GM12878 (cell line): ENCODE measurements at regions not wholly inside any gene's neighbourhood (a gene's known extent, or its start where the extent isn't known, plus 50 kb on each side); places are given as distances from the start of the nearest gene placed in this dataset.

ENCODE experiments used
- CTCF ChIP-seq, 3 experiments: IDR thresholded peaks in 2 of 3; conservative IDR thresholded peaks in 1 of 3; 2 replicates each; pipeline ENCODE4 v1.5.1; 2011; ENCODE audit warnings: low read depth in 3 of 3, low read length in 3 of 3, mild to moderate bottlenecking in 3 of 3, control low read depth in 2 of 3, moderate library complexity in 2 of 3, inconsistent platforms in 1 of 3, mixed read lengths in 1 of 3; ENCODE audit not compliant: control insufficient read depth in 2 of 3, insufficient read depth in 1 of 3; ENCODE audit errors: extremely low read depth in 1 of 3
- EGR1 ChIP-seq, 2 experiments: IDR thresholded peaks; 1 replicate in 1 of 2; 2 replicates in 1 of 2; pipeline ENCODE4 v1.6.1; 2011 to 2012; ENCODE audit warnings: low read depth in 2 of 2, low read length in 2 of 2, borderline replicate concordance in 1 of 2, mild to moderate bottlenecking in 1 of 2, moderate library complexity in 1 of 2
- MXI1 ChIP-seq: fragments of 150-350 bp; IDR thresholded peaks from 2 replicates; pipeline ENCODE4 v1.6.1; 2011; ENCODE audit warnings: low read depth, mild to moderate bottlenecking, inconsistent platforms, low read length, improper control_type of control experiment
- NR2F1 ChIP-seq: fragments of 450-650 bp; conservative IDR thresholded peaks from 2 replicates; pipeline ENCODE4 v1.6.1; 2017; ENCODE audit warnings: mild to moderate bottlenecking
- POLR2A ChIP-seq: IDR thresholded peaks from 2 replicates; pipeline ENCODE4 v1.6.1; 2011; ENCODE audit warnings: low read depth, mild to moderate bottlenecking, low read length
- SMARCA5 ChIP-seq: fragments of 450-650 bp; IDR thresholded peaks from 2 replicates; pipeline ENCODE4 v1.6.1; 2017; ENCODE audit warnings: mild to moderate bottlenecking
- USF2 ChIP-seq: IDR thresholded peaks from 2 replicates; pipeline ENCODE4 v1.6.1; 2011; ENCODE audit warnings: low read depth, low read length, improper control_type of control experiment, borderline replicate concordance
- TF ChIP-seq, protein P1 (sequence below): fragments of 450-650 bp; IDR thresholded peaks from 2 replicates; pipeline ENCODE4 v1.6.1; 2017; ENCODE audit warnings: mild to moderate bottlenecking, moderate library complexity

DNA sequence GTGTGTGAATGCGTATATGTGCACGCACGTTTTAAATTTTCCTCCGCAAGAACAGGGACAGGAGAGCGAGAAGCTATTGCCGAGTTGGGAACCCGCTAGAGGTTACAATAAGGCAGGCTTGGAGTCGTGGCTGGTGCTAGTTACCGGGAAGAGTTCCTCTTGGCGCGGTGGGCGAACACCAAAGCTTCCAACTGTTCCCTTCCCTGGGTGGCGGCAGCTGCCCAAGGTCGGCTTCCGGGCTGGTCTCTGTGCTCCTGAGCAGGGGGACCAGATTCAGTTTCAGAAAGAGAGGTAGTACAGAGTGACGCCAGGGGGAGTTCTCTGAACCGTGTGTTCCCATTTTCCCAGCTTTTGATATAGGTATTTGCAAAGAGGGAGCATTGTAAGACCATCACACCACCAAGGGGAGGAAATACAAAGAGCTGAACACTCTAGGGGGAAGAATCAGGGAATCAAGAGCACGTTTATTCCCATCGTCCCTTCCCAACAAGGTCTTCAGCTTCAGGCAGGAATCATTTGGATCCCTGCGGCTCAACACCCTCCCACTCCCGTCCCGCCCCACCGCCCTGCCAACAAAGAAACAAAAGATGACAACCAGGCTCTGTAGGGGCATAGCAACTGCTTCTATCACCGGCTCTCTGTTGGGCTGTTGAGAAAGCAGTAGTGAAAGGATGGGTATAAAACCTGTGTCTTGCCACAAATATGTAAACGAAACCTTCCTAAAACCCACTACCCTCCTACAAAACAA, 113.6 kb upstream of the TEX13C start (continued):
- no peak for TF ChIP-seq CTCF (IDR thresholded peaks at IDR 0.05 in 2 of 3, conservative IDR thresholded peaks at IDR 0.05 in 1 of 3; ENCODE audit: control insufficient read depth in 2 of 3, extremely low read depth in 1 of 3, insufficient read depth in 1 of 3, low read depth in 3 of 3, low read length in 3 of 3)
- TF ChIP-seq, protein P1, sequence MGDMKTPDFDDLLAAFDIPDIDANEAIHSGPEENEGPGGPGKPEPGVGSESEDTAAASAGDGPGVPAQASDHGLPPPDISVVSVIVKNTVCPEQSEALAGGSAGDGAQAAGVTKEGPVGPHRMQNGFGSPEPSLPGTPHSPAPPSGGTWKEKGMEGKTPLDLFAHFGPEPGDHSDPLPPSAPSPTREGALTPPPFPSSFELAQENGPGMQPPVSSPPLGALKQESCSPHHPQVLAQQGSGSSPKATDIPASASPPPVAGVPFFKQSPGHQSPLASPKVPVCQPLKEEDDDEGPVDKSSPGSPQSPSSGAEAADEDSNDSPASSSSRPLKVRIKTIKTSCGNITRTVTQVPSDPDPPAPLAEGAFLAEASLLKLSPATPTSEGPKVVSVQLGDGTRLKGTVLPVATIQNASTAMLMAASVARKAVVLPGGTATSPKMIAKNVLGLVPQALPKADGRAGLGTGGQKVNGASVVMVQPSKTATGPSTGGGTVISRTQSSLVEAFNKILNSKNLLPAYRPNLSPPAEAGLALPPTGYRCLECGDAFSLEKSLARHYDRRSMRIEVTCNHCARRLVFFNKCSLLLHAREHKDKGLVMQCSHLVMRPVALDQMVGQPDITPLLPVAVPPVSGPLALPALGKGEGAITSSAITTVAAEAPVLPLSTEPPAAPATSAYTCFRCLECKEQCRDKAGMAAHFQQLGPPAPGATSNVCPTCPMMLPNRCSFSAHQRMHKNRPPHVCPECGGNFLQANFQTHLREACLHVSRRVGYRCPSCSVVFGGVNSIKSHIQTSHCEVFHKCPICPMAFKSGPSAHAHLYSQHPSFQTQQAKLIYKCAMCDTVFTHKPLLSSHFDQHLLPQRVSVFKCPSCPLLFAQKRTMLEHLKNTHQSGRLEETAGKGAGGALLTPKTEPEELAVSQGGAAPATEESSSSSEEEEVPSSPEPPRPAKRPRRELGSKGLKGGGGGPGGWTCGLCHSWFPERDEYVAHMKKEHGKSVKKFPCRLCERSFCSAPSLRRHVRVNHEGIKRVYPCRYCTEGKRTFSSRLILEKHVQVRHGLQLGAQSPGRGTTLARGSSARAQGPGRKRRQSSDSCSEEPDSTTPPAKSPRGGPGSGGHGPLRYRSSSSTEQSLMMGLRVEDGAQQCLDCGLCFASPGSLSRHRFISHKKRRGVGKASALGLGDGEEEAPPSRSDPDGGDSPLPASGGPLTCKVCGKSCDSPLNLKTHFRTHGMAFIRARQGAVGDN = no peak
- TF ChIP-seq POLR2A = no peak
- TF ChIP-seq MXI1 = no peak
- no peak for TF ChIP-seq SMARCA5
- TF ChIP-seq NR2F1 = no peak
- no peak for TF ChIP-seq EGR1 (IDR thresholded peaks at IDR 0.05; ENCODE audit: borderline replicate concordance in 1 of 2, low read depth in 2 of 2, low read length in 2 of 2)
- no peak for TF ChIP-seq USF2
- TF ChIP-seq, all 136 proteins: peak for 0
